ENCODE measurements at regions not wholly inside any gene's neighbourhood (a gene's known extent, or its start where the extent isn't known, plus 50 kb on each side); places are given as distances from the start of the nearest gene placed in this dataset.

DNA sequence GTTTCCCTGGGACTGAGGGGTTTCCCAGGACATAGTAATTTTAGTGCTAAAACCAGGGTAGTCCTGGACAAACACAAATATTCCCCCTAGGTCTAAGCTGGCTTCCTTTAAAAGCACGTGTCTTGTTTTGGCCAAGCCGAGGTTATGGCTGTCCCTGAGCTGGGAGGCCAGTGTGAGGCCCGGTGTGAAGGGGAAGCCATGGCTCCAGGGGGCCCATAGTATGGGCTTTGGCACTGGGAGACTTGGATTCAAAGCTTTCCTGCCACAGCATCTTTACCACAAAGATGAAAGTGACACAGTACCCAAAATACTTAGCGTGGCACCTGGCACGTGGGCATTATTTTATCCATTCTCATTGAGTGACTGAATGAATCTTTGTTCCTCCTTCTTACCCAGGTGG lies 345.2 kb downstream of the ZNF536 start:
- Mint-ChIP-seq H3K4me1 (peaks cover 13 to 21% of the 10 kb centered on the region in 2 experiments), H3K27ac (no peak overlapping the region), H3K9me3 (no peaks in the 10 kb centered on the region), H3K27me3 (ENCODE audit: low read depth) (peaks cover 5% of the 10 kb centered on the region), H3K36me3 (ENCODE audit: insufficient read depth in 1 of 3, low read depth in 3 of 3) (no peaks in the 10 kb centered on the region), H3K4me3 (no peak overlapping the region)
- Histone ChIP-seq H2AFZ (ENCODE audit: low read length) (no peak overlapping the region), H3T11ph (ENCODE audit: low read length) (no peak overlapping the region), H2BK12ac (ENCODE audit: insufficient read length, low read depth, low read length) (no peak overlapping the region), H3K79me1 (ENCODE audit: insufficient read depth, low read depth, low read length, poor library complexity, severe bottlenecking) (no peaks in the 10 kb centered on the region), H3K4me1 (ENCODE audit: insufficient read depth, low read length) (no peaks in the 10 kb centered on the region), H2BK20ac (ENCODE audit: low read depth, low read length, poor library complexity, severe bottlenecking) (no peak overlapping the region), H3K9me3 (ENCODE audit: control insufficient read depth, low read depth, low read length) (no peaks in the 10 kb centered on the region), H4K20me1 (ENCODE audit: control insufficient read depth, insufficient read depth, insufficient read length) (no peaks in the 10 kb centered on the region), H3K9ac (ENCODE audit: extremely low read depth, insufficient read length, low read length) (no peak overlapping the region), H3K23me2 (ENCODE audit: insufficient read length, low read depth, low read length, poor library complexity, severe bottlenecking) (peaks cover 7% of the 10 kb centered on the region), H2AK5ac (ENCODE audit: insufficient read length, low read length) (no peak overlapping the region), H3K18ac (ENCODE audit: insufficient read length, low read depth, low read length) (no peak overlapping the region), H3K79me2 (ENCODE audit: insufficient read depth, low read length) (no peaks in the 10 kb centered on the region), H2BK15ac (ENCODE audit: low read depth, low read length) (no peak overlapping the region), H2BK120ac (ENCODE audit: low read depth, low read length, poor library complexity, severe bottlenecking) (no peak overlapping the region), H3K4me2 (ENCODE audit: insufficient read depth, insufficient read length, low read length) (no peak overlapping the region), H3K27ac (ENCODE audit: insufficient read length, low read depth, low read length) (no peak overlapping the region), H3K27me3 (ENCODE audit: insufficient read depth, low read length) (no peaks in the 10 kb centered on the region), H3K4ac (ENCODE audit: low read depth, low read length) (no peak overlapping the region), H4K91ac (ENCODE audit: insufficient read length, low read depth, low read length) (no peak overlapping the region), H3K23ac (ENCODE audit: insufficient read length, low read depth, low read length) (no peak overlapping the region), H4K8ac (replicated peaks; ENCODE audit: insufficient read length, low read depth, low read length) (no peak overlapping the region), H2BK5ac (ENCODE audit: insufficient read length, low read length) (no peak overlapping the region), H3K14ac (ENCODE audit: insufficient read depth, low read length) (no peak overlapping the region), H4K5ac (ENCODE audit: insufficient read length, low read depth, low read length) (no peak overlapping the region), H3K56ac (ENCODE audit: insufficient read length, low read depth, low read length) (no peak overlapping the region)
- no CpG with 5 or more reads among the region's 5 CpGs for WGBS (ENCODE audit: extremely low coverage, insufficient read length, low lambda C conversion rate)
- DNase-seq, result no peak
- TF ChIP-seq CTCF (conservative IDR thresholded peaks at IDR 0.05), result no peak

Data from H9 (cell line).